ENCODE measurements at regions not wholly inside any gene's neighbourhood (a gene's known extent, or its start where the extent isn't known, plus 50 kb on each side); places are given as distances from the start of the nearest gene placed in this dataset.

DNA sequence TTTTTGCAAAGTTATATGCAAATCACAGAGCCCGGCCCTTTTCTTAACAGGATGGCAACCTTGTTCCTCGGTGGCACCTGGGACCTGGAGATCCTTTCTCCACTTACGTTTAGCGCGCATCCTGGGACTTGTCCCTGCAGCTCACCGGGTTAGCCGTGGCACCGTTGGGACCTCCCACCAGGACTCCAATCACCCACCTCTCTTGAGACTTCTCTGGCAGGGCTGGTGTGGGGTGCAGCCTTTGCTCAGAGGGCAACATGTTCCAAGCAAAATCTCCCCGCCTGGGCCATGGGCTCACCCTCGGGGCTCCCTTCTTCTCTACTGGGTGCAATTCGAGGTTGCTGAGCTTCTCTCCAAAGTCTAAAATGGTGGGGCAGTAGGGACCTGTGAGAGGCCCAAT, 211.9 kb upstream of the UMPS start:
- TF ChIP-seq CTCF (IDR thresholded peaks at IDR 0.05; ENCODE audit: insufficient read depth, low read length), result no peak
- TF ChIP-seq POLR2AphosphoS5 (IDR thresholded peaks at IDR 0.05; ENCODE audit: low read depth), result no peak
